HCT116 (cell line): ENCODE measurements at regions not wholly inside any gene's neighbourhood (a gene's known extent, or its start where the extent isn't known, plus 50 kb on each side); places are given as distances from the start of the nearest gene placed in this dataset.

Source experiments
- ATAC-seq: fragments of 200-7000 bp; cut with Tn5 transposase; 2 replicates; pipeline ENCODE4 v1.9.1; 2020; ENCODE audit warnings: mild to moderate bottlenecking, moderate library complexity
- BruUV-seq: library from RNA; stranded (reverse); fragments of 400-500 nt; replicated peaks from 2 replicates; lab custom pipeline; 2021; lab: Mats Ljungman, UMichigan
- CTCF ChIA-PET: fragments of 300-600 bp; sonication (Branson Sonifier 250); formaldehyde crosslinking; loops from one replicate; lab custom pipeline; 2021; ENCODE audit warnings: antibody characterized with exemption; lab: Charles Lee
- POLR2A ChIA-PET: fragments of 300-600, 350-600 bp; sonication (Branson Sonifier 250); formaldehyde crosslinking; loops from one replicate; lab custom pipeline; 2021; ENCODE audit warnings: antibody characterized with exemption; lab: Charles Lee
- RAD21 ChIA-PET, 2 experiments: fragments of 300-600 bp; sonication (Branson Sonifier 250); formaldehyde crosslinking; loops; one replicate each; lab custom pipeline; 2023; ENCODE audit warnings: low total read pairs in 2 of 2; ENCODE audit not compliant: uncharacterized antibody in 2 of 2, unreplicated experiment in 2 of 2, low non-redundant PET in 1 of 2; lab: Charles Lee
- DNase-seq: peaks from one replicate; pipeline ENCODE4 v3.0.0-alpha.2; 2010; ENCODE audit warnings: low read depth, low spot score
- H2AFZ ChIP-seq: fragments of 200-600 bp; shearing (Covaris generic), sonication (generic); 2 replicates; pipeline ENCODE4 v1.6.1; 2017; ENCODE audit warnings: low read depth, mixed run types, mixed read lengths, antibody characterized with exemption, low read length; ENCODE audit not compliant: poor library complexity, severe bottlenecking
- H3K27ac ChIP-seq: 2 replicates; pipeline ENCODE4 v1.5.1; 2012; ENCODE audit warnings: low read depth, low read length
- H3K27me3 ChIP-seq: fragments of 200-600 bp; sonication (generic); 2 replicates; pipeline ENCODE4 v1.6.1; 2016; ENCODE audit warnings: mixed run types, low read length, mixed read lengths; ENCODE audit not compliant: insufficient read depth
- H3K36me3 ChIP-seq, 2 experiments: fragments of 200-500 bp in 1 of 2; fragments of 200-600 bp in 1 of 2; sonication (Bioruptor generic) in 1 of 2; sonication (generic) in 1 of 2; 2 replicates each; pipeline versions ENCODE4 v1.5.1 to v1.6.1; 2014 to 2016; ENCODE audit warnings: low read length in 2 of 2, inconsistent platforms in 1 of 2, mixed read lengths in 1 of 2, mixed run types in 1 of 2; ENCODE audit not compliant: insufficient read depth in 2 of 2, control insufficient read depth in 1 of 2
- H3K4me1 ChIP-seq, 2 experiments: fragments of 200-600 bp in 1 of 2; sonication (generic) in 1 of 2; 2 replicates each; pipeline versions ENCODE4 v1.5.1 to v1.6.1; 2012 to 2017; ENCODE audit warnings: low read length in 2 of 2, inconsistent platforms in 1 of 2, mild to moderate bottlenecking in 1 of 2, mixed read lengths in 1 of 2, mixed run types in 1 of 2, moderate library complexity in 1 of 2; ENCODE audit not compliant: insufficient read depth in 2 of 2, control insufficient read depth in 1 of 2
- H3K4me2 ChIP-seq: fragments of 200-600 bp; sonication (generic); 2 replicates; pipeline ENCODE4 v1.6.1; 2017; ENCODE audit warnings: mixed run types, low read length, mixed read lengths
- H3K4me3 ChIP-seq, 2 experiments: fragments of 200-600 bp in 1 of 2; sonication (generic) in 1 of 2; replicated peaks in 1 of 2; 2 replicates each; pipeline ENCODE4 v1.5.1; 2011 to 2016; ENCODE audit warnings: low read length in 2 of 2, control low read depth in 1 of 2, low read depth in 1 of 2, mild to moderate bottlenecking in 1 of 2, mixed read lengths in 1 of 2, mixed run types in 1 of 2
- H3K79me2 ChIP-seq: fragments of 200-600 bp; sonication (generic); 2 replicates; pipeline ENCODE4 v1.6.1; 2017; ENCODE audit warnings: mild to moderate bottlenecking, mixed run types, low read length, moderate library complexity, mixed read lengths; ENCODE audit not compliant: insufficient read depth
- H3K9ac ChIP-seq: fragments of 200-600 bp; sonication (generic); 2 replicates; pipeline ENCODE4 v1.6.1; 2016; ENCODE audit warnings: low read length, mixed read lengths
- H3K9me2 ChIP-seq: fragments of 200-600 bp; sonication (generic), shearing (Covaris generic); 2 replicates; pipeline ENCODE4 v1.6.1; 2017; ENCODE audit warnings: mixed run types, mild to moderate bottlenecking, moderate library complexity; ENCODE audit not compliant: insufficient read depth
- H3K9me3 ChIP-seq, 2 experiments: fragments of 200-500 bp in 1 of 2; fragments of 200-600 bp in 1 of 2; sonication (Bioruptor generic) in 1 of 2; sonication (generic) in 1 of 2; 2 replicates each; pipeline ENCODE4 v1.6.1; 2014 to 2017; ENCODE audit warnings: low read length in 2 of 2, mixed read lengths in 2 of 2, inconsistent platforms in 1 of 2, low read depth in 1 of 2, mild to moderate bottlenecking in 1 of 2, mixed run types in 1 of 2, moderate library complexity in 1 of 2; ENCODE audit not compliant: control insufficient read depth in 1 of 2, insufficient read depth in 1 of 2
- H4K20me1 ChIP-seq: fragments of 200-600 bp; sonication (generic), shearing (Covaris generic); 2 replicates; pipeline ENCODE4 v1.6.1; 2017; ENCODE audit warnings: mixed run types, mild to moderate bottlenecking, moderate library complexity; ENCODE audit not compliant: insufficient read depth
- CTCF ChIP-seq, 3 experiments: fragments of 200-600 bp in 1 of 3; sonication (generic) in 1 of 3; IDR thresholded peaks in 2 of 3; conservative IDR thresholded peaks in 1 of 3; 2 replicates each; pipeline ENCODE4 v1.5.1; 2012 to 2017; ENCODE audit warnings: low read depth in 2 of 3, low read length in 2 of 3, antibody characterized with exemption in 1 of 3, borderline replicate concordance in 1 of 3, control low read depth in 1 of 3, mild to moderate bottlenecking in 1 of 3, mixed read lengths in 1 of 3, mixed run types in 1 of 3, moderate library complexity in 1 of 3; ENCODE audit not compliant: insufficient read depth in 1 of 3
- FOSL1 ChIP-seq: IDR thresholded peaks from 2 replicates; pipeline ENCODE4 v1.6.1; 2012; ENCODE audit warnings: low read depth
- MAX ChIP-seq: IDR thresholded peaks from 2 replicates; pipeline ENCODE4 v1.6.1; 2012
- POLR2A ChIP-seq: IDR thresholded peaks from 2 replicates; pipeline ENCODE4 v1.7.0; 2011; ENCODE audit warnings: borderline replicate concordance; ENCODE audit not compliant: insufficient read depth, insufficient read length; ENCODE audit errors: extremely low read depth
- ZBTB33 ChIP-seq: IDR thresholded peaks from 2 replicates; pipeline ENCODE4 v1.6.1; 2011; ENCODE audit warnings: mild to moderate bottlenecking, low read length, moderate library complexity; ENCODE audit not compliant: insufficient replicate concordance; ENCODE audit errors: extremely low read depth
- ZNF274 ChIP-seq: fragments of 200-500 bp; sonication (Bioruptor generic); IDR thresholded peaks from 2 replicates; pipeline ENCODE4 v1.6.1; 2014; ENCODE audit warnings: mild to moderate bottlenecking, low read depth, low read length, inconsistent platforms
- intact Hi-C: fragments of 100-400 bp; cut with micrococcal nuclease; formaldehyde crosslinking; loops from 2 replicates; pipeline ENCODE4 v1.10.0; 2022

GRCh38 chr2:215736653-215737290, 276.6 kb downstream of the MREG start:
- no peaks in the 10 kb centered on the region for H3K36me3 ChIP-seq
- ChIA-PET POLR2A (no interaction called here), CTCF (no interaction called here), RAD21 (no interaction called here)
- H3K9me2 ChIP-seq: peaks cover 6% of the 10 kb centered on the region; the same call in 1 of the 2 replicates
- H4K20me1 ChIP-seq: no peaks in the 10 kb centered on the region
- H3K9ac ChIP-seq: no peak overlapping the region
- peak; percentile 95 for ATAC-seq
- peak overlapping the region; percentile 74 for H2AFZ ChIP-seq
- peak; percentile 54 for DNase-seq
- no peaks in the 10 kb centered on the region for H3K27me3 ChIP-seq
- no TSS peak for BruUV-seq
- no peaks in the 10 kb centered on the region for H3K4me1 ChIP-seq
- no peak for TF ChIP-seq FOSL1
- TF ChIP-seq ZNF274: no peak
- no peak for TF ChIP-seq POLR2A
- TF ChIP-seq ZBTB33: no peak
- TF ChIP-seq MAX: no peak
- peak; percentile 16 to 65 (median 47); a peak in 3 of 6 replicates for TF ChIP-seq CTCF (IDR thresholded peaks at IDR 0.05 in 2 of 3, conservative IDR thresholded peaks at IDR 0.05 in 1 of 3; ENCODE audit: borderline replicate concordance in 1 of 3, insufficient read depth in 1 of 3, low read depth in 2 of 3, low read length in 2 of 3)
- no peaks in the 10 kb centered on the region for H3K9me3 ChIP-seq
- H3K79me2 ChIP-seq: no peaks in the 10 kb centered on the region
- H3K4me2 ChIP-seq: no peak overlapping the region
- intact Hi-C loops: no loop called here
- no peak overlapping the region for H3K4me3 ChIP-seq
- no peak overlapping the region for H3K27ac ChIP-seq
